HG03103 (cell line): ENCODE measurements at regions not wholly inside any gene's neighbourhood (a gene's known extent, or its start where the extent isn't known, plus 50 kb on each side); places are given as distances from the start of the nearest gene placed in this dataset.

Experiments
- ATAC-seq: cut with Tn5 transposase; IDR thresholded peaks from one replicate; pipeline ENCODE4 v1.9.1; 2021; ENCODE audit warnings: low read depth; ENCODE audit not compliant: unreplicated experiment

DNA sequence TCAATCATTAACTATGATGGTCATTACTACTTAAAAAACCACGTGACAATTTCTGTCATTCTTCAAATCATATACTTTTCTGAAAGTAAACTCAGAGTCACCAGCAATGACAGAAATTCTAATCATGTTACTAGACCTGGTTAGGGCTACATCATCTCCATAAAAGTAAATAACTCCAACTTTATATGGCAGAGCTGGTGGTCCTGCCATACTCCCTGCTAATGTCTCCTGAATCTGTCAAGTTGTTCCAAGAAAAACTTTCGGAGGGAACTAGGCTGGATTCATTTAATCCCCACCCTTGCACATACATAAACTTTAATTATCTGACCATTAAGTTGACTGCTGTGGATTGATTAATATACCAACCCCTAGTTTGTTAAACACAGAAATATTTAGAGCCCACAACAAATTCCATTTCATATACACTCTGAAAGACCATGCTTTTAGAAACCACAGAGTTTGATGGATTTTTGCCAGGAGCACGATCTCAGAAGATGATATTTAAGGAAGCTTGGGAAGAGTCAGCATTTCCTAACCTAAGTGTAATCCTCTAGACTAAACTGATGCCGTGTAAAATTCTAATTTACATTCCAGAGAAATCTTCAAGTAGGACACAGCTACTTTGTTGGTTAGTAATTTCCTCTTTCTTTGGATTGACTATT, 577.0 kb downstream of the FAT4 start:
- ATAC-seq, result no peak

DNA sequence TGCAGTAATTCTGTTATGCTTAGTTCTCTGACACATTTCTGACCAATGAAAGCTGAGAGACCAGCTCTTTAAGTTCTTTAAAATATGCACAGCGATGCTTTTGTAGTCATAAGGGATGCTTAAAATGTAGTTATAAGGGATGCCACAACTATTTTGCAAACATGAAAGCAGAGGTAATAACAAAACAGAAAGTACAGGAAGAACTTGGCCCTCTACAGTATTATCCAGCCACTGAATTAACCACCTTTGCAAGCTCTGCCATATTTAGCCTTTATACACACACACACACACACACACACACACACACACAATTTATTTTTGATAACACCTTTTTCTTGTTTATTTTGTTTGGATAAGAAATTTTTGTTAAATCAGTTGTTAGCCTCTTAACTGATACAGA, 590.0 kb downstream of the FAT4 start:
- ATAC-seq, result no peak

DNA sequence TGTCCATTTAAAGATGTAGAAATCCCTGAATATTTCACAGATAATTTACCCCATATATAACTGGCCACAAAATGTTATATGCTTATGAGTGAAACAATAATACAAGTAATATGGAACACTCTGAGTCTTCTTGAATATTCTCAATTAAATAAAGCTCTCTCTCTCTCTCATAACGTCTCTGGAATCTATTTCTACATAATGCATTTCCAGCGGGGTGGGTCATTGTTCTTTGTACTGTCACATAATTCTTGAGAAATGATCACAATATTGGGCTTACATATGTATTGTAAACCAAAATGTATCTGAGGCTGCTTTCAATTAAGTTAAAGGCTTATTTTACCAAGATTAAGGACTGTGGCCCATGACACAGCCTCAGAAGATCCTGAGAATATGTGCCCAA, 596.3 kb downstream of the FAT4 start:
- ATAC-seq, result no peak

DNA sequence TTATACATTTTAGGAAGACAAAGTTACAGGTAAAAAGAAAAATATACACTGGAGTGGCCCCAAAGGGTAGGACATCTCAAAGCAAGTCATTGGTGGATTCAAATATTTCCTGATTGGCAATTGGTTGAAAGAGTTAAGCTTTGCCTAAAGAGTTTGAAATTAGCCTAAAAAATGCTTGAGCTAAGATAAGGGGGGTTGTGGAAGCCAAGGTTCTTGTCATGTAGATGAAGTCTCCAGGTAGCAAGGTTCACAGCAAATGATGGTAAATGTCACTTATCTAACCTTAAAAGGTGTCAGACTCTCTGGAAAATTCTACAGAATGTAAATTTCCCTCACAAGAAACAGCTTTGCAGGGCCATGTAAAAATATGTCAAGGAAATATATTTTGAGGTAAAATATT, 596.7 kb downstream of the FAT4 start:
- ATAC-seq, result no peak

DNA sequence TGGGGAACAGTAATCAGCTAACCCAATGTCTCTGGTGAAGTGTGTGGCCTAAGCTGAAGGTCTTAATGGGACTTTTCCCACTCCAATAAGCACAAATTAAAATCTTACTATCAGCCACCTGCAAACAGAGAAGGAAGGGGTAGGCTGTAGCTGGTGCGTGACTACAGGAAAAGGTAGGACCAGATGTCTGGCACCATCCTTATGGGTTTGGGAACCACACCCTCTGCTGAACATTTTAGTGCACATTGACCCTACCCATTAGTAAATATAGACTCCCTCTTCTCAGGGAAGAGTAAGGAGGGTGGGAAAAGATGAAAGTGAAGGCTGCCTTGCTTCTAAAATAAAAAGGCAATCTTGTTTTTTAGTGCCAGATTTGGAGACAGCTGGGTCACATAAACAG, 602.8 kb downstream of the FAT4 start:
- no peak for ATAC-seq

DNA sequence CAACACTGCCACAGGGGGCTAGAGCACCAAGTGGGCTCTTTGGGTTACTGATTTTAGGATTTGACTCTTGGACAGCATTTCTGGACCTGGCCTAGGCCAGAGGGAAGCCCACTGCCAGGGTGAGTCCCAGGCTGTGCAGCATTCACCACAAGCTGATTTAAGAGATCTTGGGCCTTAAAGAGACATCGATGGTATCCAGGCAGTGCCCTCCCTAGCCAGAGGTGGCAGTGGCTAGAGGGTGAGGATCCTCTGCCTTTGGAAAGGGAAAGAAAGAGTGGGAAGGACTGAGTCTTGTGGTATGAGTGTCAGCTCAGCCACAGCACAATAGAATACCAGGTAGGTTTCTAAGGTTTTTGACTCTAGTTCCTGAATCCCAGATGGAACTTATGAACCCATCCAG, 613.9 kb downstream of the FAT4 start:
- ATAC-seq, result no peak

DNA sequence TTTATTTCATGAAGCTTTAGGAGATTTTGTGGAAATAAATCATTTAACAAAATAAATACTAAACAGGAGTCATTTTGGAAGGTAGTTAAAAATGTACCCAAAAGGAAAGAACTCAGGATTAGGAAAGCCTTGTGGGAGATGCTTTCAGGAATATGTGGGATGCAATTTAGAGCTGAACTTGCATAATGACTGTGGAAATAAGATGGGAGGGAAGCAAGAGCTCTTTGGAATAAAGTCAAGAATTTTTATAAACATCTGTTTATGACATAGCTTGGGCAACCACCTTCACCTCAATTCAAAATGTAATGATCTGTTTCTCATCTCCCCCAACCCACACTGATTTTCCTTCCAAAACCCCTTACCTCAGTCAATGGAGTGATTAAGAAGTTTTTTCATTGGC, 623.8 kb downstream of the FAT4 start:
- no peak for ATAC-seq

DNA sequence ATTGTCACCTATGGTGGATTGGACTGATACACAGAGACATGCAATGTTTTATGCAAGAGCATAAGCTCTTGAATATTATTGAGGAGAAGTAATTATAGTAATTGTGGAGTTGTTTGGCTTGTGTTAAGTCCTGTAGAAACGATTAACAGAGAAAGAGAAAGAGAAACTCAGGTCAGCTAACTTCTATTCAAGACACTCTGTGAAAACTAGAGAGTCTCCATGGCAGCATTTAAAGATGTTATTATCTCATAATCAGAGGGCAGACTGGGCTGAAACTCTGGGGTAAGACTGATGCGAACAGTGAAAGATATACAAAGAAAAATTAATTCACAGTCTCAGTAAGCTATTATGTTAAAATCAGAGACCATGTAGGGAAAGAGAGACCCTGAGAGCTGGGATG, 625.7 kb downstream of the FAT4 start:
- ATAC-seq, result no peak

DNA sequence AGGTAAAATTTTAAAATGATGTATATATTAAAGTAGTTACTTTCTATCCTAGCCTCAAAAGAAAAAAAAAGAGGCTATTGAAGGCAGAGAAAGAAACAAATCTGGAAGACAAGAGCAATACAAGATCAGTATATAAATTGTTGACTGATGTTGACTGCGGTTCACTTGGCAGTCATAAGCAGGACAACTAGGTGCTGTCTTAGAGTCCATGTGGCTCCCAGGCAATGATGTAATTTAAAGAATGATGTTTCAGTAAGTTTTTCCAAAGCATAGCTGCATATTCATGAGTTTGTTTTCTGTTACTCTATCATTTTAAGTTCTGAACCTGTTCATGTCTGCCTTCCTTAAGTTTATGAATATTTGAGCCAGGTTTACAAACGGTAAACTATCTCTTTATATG, 630.2 kb downstream of the FAT4 start:
- no peak for ATAC-seq

DNA sequence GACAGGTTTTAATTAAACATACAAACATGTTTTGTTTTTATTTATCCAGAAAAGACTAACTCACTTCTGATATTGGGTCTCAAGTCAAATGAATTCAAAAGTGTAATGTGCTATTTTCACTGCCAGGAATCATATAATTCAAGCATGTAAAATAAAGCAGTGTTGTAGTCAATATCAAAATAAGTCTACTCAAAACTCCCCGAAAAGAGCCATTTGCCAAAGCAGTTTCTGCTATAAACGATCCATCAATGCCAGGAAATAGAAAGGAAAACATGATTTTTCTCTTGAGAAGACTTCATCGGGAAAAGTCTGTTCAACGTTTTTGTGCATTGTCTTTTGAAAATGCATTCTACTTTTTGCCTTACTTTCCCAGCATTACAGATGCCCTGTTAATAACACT, 633.3 kb downstream of the FAT4 start:
- no peak for ATAC-seq

DNA sequence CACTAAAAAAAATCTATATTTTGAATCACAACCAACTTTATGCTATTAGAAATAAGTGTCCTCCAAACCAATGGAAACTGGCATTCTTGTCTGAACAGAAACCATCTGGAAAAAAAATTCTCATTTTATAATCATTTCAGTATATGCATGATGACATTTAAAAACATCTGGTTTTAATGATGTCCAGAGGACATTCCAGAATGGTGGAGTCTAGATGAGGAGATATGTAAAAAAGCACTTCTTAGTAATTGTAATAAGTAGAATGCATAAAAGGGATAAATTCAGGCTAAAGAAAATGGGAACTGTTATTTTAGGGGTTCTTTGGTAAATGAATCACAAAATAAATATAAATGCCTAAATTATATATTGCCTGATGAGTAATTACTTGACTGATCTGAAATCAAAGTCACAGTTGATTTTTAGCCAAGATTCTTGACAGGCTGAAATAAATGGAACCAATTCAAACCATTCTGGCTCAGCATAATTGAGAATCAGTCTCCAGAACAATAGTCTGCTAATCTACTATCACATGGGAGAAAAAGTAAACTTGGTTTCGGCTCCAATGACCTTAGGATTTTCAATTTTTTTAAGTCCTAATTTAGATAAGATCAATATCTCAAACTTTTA, 636.6 kb downstream of the FAT4 start:
- no peak for ATAC-seq

DNA sequence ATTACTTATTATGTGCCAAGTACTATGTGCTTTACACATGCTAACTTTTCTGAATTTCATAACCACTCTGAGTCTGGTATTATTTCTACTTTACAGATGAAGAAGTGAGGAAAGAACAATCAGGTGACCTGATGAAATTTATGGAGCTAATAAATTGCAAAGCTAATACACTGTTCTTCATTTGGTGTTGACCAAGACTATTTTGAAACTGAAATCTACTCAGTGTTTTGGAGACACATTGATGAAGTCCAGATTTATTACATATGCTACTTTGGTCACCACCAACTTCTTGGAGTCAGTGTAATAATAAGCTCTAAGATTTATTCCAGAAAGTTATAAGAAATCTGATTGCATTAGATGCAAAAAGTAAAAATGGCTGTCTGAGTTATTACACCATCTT, 637.9 kb downstream of the FAT4 start:
- no peak for ATAC-seq

DNA sequence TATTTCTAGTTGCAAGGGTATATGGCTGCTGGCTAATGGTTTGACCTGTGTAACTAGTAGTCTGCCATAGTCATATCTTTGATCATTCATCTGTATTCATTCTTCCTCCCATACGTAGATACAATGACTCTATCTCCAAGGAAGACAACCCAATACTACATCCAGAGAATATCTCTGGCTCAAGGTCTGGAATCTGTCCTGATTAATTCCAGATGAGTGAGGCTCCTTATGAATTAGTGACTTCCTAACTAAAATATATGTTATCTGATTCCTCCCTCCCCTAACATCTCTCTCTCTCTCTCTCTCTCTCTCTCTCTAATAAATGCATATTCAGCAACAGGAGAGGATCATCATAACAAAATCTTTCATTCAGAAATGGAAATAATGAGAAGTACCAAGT, 641.5 kb downstream of the FAT4 start:
- no peak for ATAC-seq

DNA sequence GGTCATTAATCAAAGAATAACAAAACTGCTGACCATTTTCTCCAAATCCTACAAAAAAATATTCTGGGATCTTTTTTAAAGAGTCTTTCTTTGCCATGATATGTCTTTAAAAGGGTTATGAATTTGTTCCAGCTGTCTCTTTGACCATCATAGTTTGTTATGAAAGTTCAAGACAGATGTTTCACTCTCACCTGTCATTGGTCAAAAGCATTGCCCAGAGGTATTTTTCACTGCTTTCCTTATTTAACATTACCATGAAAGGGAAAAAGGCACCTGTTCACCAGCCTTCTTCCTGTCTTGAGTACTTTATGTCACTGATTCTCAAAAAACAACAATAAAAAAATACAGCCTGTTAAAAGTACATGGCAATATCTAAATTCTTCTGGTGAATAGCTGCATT, 643.8 kb downstream of the FAT4 start:
- no peak for ATAC-seq

DNA sequence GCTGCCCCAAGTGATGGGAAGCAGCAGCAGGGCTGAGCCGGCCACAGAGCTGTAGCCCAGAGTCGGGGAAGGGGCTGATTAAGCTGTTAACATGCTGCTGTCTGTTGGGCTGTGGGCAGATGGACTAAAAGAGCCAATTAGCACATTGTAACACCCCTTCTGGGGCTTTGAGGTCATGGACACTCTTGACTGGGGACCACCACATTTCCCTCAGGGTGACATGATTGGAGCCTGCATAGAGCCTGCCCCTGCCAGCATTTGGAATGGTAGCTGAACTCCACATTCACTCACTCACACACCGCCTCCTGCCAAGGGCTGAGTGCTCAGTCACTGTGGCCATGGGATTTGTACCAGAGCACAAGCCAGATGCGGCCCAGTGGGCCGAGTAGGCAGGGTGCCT, 646.9 kb downstream of the FAT4 start:
- no peak for ATAC-seq

DNA sequence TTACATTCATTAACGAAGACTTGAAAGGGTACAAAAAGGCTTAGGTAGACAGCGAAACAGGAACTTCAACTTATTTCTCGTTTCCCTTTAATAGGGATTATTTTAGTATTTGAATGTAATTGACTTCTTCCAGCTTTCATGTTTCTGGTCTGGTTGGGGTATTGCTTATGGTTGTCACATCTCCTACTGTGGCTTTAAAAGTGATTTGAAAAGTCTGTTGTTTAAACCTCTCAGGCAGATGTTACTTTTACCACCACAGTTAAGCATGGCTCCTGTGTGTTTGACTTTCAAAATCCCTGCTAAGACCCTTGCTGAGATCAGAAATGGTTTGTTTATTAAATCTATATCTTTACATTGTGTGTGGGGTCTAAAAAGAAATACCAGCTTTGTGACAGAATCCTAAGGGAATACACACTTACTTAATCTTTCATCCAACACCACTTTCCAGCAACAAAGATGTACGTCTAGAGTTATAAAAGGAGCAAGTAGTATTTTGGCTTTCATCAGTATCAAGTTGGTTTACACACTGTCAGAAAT, 661.2 kb downstream of the FAT4 start:
- no peak for ATAC-seq

DNA sequence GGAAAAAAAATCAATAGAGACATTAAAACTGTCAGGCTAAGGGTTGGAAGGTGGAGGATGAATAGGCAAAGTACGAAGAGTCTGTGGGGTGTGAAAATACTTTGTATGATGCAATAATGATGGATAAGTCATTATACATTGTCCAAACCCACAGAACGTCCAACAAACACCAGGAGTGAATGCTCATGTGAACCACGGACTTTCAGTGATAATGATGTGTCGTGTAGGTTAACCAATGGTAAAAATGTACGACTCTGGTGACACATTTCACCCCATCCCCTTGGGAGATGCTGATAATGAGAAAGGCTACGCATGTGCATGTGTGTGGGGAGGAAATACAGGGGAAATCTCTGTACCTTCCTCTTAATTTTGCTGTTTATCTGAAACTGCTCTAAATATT, 665.2 kb downstream of the FAT4 start:
- no peak for ATAC-seq

DNA sequence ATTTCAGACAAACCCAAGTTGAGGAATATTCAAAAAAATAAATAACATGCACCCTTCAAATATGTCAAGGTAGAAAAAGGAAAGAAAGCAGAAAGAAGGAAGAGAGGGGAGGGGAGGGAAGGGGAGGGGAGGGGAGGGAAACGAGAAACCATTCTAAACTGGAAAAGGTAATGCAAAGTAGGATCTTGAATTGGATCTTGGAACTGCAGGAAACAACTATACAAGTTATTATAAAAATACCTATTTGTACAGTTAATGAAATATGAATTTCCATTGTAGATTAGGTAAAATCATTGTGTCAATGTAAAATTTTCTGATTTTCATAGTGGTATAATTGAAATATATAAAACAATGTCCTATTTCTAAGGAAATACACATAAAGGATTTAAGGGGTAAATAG, 668.4 kb downstream of the FAT4 start:
- ATAC-seq, result no peak

DNA sequence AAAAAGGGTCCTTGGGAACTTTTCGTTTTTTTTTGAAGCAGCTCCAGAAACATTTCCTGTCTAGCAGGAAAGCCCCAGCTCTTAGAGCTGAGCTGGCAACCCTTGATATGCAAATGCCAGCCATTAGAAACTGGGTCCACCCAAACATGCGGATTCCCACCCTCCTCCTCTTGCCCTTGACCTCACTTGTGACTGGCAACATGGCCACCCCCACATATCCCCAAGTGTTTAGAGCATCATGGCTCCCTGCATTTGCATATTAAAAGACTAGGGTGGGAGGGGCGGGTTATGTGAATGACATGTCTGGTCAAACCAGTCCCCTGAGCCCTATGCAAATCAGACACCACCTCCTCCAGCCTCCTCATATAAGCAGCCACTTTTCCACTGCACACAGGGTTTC, 671.1 kb downstream of the FAT4 start:
- no peak for ATAC-seq

DNA sequence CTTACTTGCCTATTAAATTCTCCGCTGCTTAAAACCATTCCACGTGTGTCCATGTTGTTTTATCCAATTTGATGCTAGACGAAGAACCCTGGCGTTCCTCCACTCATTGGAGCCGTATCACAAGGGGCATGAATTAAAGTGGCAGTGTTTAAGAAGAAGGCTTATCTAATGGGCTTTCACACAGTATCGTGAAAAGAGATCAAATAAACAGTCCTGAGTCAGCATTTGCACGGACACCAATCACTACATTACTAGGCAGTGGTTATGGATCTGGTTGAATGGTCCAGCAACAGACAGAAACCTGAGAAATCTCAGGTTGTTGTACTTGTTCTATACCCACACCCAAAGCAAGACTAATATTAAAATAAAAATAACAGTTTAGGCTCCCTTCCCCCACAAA, 671.6 kb downstream of the FAT4 start:
- no peak for ATAC-seq

DNA sequence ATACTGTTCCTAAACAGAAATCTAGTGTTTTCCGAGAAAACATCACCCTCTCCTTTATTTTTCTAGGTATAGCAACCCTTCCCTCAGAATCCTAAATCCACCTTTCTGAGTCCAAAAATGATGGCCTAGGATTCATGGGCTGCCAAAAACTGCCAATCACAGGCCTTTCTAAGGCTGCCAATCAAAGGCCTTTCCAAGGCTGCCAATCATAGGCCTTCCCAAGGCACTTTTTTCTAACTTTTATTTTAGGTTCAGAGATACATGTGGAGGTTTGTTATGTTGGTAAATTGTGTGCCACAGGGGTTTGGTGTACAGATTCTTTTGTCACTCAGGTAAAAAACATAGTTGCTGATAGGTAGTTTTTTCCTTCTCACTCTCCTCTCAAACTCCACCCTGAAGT, 673.7 kb downstream of the FAT4 start:
- no peak for ATAC-seq

DNA sequence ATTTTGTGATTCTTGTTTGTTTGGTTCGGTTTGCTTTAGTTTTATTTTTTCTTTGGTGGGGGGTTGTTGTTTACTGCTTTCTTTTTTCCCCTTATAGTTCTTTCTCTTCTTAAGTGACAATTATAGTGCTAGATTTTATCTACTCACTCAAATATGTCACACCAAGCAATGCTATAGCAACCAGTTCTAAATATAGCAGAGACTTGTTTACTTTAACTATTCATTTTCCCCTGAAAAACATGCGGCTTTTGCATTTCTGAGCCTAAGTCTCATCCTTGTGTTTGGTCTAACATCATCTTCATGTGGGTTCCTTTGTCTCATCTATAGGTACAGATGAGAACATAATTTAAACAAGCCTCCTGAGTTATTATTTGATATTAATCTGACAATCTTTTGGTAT, 676.6 kb downstream of the FAT4 start:
- ATAC-seq, result no peak

DNA sequence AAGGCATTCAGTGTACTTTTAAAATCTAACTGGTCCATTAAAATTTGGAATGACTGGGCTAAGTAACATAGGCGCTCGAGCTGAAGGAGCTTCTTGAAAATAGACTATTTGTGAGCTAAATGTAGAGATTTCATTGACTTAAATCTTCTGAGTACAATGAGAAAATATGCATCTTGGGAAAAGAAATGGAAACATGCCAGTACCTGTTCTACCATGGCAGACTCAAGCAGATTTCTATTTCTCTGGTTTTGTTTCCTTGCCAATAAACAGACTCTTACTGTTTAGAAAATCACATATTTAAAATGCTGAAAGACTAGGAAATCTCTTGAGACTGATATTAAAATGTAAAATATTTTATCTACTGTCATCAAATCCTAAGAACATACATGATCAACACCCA, 678.1 kb downstream of the FAT4 start:
- ATAC-seq, result no peak
